GM19328 (cell line): ENCODE measurements at regions not wholly inside any gene's neighbourhood (a gene's known extent, or its start where the extent isn't known, plus 50 kb on each side); places are given as distances from the start of the nearest gene placed in this dataset.

ENCODE experiments used
- ATAC-seq: cut with Tn5 transposase; IDR thresholded peaks from one replicate; pipeline ENCODE4 v1.9.1; 2021; ENCODE audit warnings: mild to moderate bottlenecking, moderate library complexity; ENCODE audit not compliant: unreplicated experiment

DNA sequence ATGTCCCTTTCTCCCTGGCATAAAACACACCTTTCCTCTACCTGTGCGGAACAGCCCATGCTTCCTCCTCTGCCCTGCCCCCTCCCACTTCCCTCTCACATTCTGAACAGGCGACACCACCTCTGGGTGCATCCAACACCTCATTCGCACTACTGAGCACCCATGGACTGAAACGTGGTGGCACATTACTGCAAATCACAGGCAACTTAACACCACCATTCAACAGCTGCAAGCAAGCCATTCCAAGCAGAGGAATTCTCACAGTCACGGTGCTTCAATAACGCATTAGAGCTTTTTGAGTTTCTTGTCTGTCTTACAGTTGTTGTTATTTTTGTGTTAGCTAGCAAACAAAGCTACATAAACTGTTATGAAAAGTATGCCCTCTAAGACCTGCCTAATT lies 298.2 kb upstream of the TAS2R1 start:
- no peak for ATAC-seq

DNA sequence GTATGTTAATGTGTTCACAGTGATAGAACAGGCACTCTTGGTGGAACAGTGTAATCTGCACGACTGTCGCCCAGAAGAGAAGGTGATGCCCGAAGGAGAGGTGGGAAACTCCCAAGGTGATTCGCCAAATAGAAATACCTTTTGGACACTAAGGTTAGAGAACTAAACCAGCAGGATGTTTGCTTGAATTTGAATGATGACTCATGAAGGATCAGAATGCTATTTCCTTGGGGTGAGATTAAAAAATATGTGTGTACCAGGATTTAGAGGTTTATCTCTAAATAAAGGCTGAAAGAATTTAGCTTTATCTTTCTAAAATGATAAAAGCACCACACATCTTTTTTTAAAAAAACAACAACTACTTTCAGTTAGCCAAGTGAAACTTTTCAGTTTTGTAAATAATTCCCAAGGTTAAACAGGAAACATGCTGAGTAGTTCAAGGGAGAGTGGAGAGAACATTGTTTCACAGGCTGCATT lies 297.4 kb upstream of the TAS2R1 start:
- ATAC-seq = no peak

DNA sequence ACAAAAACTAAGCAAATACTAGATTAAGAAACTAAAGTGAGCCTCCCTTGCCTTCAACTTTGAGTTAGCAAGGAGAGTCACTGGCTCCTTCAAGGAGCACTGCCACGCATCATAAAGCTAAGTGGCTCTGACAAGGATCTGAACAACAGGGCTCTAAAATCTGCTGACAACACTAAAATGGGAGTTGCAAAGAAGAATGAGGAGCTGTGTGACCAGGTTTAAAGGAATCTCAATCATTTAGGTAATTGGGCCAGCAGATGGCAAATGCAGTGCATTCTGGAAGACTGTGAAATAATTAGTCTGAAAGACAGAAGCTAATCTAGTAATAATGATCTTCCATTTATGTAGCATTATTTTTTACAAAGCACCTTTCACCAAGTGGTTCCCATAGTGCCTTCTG lies 297.0 kb upstream of the TAS2R1 start:
- no peak for ATAC-seq

DNA sequence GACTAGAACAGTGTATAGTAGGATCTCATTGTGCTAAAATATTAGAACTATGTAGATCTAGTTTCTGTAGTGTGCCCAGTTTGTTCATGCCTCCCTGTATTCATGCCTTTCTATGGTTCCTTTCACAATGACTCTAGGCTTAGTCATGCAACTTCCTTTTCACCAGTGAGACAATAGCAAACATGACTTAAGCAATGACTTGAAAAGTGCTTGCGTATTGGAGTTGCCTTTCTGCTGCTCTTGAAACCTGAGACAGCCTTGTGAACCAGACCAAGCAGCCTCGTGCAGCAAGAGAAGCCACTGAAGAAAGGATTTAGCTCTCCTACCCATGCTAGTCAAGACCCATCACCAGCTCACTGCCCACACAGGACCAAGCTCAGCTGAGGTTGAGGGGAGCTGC lies 294.5 kb upstream of the TAS2R1 start:
- ATAC-seq = no peak

DNA sequence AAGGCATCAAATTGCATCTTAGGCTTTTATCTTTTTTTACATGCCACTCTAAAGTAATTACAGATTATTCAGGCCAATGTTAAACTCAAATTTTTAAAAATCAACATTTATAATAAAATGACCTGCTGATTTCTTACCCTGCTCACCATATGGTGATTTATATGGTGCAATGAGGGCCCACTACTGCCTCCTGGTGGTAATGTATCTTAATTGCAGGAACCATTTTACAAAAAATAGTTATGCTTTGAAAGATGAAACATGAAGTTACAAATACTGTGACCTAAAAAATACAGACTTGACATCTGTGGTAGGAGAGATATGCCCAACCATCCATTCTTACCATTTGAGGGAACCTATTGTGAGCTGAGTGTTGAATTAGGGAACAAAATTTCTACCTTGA lies 292.6 kb upstream of the TAS2R1 start:
- ATAC-seq = no peak

DNA sequence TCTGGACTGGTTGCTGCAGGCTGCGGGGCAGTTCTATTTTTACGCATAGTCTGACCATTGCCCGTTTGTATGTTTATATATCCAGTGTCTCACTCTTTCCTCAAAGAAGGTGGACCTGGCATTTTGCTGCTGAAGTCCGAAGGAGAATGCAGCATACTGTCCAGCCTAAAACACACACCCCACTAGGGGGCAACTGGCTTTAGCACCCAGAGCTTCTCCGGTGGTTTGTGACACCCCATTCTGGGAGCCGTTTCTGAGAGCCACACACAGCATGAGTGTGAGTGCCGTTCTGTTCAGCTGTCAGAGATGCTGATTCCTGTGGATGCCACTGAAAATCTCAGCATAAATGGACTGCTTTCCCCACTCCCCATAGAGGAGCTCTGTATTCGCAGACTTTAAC lies 290.5 kb upstream of the TAS2R1 start:
- ATAC-seq = no peak

DNA sequence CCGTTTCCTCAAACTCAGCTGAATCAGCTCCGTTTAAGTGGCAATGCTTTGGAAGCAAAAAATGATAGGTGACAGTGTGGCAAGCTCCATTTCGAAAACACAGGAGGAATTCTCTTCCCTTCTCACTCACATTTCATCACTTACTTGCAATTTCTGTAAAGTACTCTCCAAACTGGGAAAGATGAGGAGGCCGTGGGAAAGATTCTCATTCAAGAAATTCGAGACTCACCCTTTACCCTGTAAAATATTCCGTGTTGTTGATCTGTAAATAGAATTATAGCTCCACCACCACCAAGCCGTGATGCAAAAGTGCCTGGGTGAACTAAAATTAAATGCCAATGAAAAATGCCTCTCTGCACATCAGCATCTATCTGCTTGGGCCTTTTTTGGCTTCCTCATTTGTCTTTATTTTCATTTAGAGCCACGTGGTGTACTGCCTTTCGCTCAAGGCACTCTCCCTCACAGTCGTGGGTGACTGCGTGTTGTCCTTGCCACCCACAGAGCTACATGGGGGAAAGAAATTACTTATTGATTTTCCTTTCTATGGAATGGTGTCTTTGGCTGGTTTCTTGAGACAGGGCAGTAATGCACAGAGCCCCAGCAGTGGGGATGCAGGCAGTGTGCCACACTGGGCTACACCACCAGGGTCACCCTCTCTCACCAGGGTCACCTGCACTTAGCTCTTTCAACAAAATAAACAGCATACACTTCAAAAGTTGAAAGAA lies 289.3 kb upstream of the TAS2R1 start:
- no peak for ATAC-seq

DNA sequence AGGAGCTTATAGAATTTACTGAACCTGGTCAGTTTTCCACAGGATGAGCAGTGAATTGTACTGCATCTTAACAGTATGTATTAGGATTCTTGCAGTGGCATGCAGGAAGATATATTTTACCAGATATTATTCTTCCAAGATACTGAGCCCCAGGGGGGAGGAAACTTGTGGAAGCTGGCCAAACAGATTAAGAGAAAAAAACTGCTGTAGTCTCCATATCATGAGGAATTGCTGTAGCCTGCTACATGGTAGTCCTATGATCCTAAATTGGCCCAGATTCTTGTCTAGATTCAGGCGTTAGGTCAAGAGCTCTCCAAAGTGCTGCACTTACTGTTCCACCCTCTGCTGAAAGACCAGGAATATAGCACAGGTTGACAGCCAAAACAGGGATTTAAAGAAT lies 275.5 kb upstream of the TAS2R1 start:
- ATAC-seq = no peak

DNA sequence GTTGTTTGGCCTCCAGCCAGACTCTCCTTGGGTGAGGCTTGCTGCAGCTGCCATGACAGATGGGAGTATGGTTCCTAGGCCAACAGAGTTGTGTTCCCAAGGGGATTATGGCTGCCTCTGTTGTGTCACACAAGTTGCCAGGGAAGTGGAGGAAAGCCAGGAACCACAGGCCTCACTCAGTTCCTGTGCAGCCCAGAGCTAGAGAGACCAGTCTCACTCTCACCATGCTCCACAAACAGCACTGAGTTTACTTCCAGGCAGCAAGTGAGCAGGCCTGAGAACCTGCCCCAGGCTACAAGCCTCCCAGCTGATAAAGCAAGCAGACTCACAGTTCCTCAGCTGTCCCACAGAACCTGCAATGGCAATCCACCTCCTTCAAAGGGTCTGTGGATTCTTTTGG lies 273.6 kb upstream of the TAS2R1 start:
- ATAC-seq = no peak

DNA sequence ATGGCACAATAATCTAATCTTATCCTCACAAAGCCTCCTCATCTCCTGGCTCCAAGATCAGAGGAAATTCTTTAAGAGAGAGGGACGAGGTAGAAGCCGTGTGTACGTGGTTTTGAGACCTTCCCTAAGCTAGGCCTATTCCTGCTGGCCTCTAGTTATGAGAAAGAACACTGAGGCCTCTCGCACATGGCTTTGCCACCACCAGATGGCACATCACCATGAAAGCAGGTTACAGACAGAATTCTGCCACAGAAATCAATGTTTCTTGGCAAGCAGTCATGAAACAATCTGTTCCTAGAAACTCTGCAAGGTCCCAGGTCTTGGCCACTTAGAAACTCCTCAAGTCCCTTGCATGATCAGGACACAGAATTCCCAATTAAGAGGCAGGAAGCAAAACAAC lies 268.2 kb upstream of the TAS2R1 start:
- ATAC-seq = no peak

DNA sequence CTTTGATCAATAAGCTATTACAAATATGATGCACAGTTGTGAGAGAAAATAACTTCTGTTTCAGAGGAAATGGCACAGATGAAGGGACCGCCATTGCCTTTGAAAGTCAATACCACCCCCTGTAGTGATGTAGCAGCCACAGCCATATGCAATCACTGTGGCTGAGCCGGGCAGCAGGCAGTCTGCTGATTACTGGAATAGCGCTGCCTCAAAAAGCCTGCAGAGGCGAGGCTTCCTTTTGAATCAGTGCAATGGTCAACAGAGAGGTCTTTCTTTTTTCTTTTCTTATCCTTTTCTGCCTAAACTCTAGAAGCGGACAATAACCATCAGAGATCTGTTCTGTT lies 265.1 kb upstream of the TAS2R1 start:
- ATAC-seq = no peak

DNA sequence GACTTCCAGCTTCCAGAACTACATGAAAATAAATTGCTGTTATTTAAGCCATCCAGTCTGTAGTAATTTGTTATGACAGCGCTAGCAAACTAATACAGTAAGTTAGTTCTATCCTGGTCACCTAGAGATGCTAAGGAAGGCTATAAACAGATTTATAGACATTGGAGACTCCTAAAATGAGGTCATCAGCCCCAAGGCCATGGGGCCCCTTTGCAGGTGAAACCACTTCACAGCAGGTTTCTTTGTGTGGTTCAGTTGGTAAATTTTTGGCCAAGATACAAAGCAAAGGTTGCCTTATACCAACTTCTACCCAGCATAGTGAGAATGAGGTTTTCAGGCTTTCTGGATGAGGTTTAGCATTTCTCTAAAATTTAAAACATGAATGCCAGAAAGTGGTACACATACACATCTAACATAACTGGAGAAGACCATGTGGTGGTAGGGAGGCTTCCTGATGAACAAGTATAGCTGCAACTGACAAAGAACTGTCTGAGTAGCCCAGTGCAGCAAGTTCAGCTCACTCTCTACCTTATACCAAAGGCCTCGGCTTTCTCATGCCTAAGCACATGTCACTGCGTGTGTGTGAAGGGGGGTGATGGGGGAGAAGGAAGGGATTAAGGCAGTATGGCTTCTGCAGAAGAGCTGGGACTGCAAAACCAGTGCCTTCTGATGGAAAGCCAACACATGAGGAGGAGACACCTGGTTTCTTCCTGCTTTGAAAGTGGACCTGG lies 264.6 kb upstream of the TAS2R1 start:
- no peak for ATAC-seq

DNA sequence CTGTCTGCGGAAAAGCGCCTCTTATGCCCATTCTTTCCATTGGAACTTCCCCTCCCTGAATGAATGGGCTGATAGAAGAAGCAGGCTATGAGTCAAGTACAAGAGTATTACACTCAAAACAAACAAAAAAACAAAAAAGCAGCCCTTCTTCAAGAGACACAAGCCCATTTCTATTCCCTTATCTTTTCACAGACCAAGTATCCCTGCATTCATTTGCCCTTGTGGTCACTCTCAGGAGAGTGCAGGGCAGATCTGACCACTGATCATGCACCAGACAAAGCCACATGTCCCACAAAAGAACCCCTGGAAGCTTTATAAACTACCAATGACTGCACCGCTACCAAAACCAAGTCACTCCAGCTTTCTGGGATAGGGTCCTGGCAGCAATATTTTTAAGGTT lies 262.5 kb upstream of the TAS2R1 start:
- no peak for ATAC-seq

DNA sequence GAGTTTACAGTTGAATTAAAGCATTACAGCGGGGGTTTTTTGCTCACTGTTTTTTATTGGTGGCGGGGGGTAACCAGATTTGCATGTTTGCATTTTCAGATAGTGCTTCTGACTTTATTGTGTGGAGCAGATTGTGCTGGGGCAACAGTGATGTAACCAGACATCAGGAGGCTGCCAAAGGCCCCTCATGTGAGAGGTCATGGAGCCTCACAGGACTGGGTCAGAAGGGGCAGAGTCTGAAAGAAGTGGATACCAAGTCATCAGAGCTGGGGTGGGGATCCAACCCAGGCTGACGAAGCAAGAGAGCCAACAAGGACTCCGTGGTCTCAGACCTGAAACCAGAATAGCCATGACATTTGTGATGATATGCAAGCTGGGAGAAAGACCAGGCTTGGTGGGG lies 259.4 kb upstream of the TAS2R1 start:
- ATAC-seq = no peak

DNA sequence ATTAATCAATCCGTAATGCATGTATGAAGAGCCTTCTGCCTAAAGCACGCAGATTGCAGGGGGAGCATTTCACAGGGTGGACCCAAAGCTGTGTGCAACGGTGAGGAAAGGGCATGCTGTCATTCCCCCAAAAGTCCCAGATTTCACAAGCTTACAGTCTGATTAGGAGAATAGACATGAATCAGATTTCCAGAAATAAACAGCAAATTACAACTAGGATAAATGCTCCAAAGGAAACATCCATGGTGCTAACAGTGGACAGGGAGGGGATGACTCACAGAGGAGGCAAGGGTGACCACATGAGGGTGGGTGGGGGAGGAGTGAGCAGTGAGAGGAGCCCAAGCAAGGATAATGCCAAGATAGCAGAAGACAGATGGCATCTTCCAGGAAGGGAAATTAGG lies 258.4 kb upstream of the TAS2R1 start:
- no peak for ATAC-seq

DNA sequence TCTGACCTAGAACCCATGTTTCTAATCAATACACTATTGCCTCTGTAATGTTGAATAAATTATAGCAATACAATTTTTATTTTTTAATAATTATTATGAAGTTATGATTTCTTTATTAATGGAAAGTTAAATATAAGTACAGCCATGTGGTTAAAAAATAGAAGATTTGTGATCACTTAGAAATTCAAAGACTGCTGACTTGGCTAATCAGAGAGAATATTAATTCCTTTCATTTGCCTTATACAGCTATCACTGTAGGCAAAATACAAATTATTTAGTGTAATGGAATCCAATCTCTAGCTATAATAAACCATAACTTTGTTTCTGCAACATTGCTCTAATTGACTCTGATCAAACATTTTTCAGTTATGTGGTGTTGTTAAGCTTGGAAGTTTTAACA lies 255.0 kb upstream of the TAS2R1 start:
- no peak for ATAC-seq

DNA sequence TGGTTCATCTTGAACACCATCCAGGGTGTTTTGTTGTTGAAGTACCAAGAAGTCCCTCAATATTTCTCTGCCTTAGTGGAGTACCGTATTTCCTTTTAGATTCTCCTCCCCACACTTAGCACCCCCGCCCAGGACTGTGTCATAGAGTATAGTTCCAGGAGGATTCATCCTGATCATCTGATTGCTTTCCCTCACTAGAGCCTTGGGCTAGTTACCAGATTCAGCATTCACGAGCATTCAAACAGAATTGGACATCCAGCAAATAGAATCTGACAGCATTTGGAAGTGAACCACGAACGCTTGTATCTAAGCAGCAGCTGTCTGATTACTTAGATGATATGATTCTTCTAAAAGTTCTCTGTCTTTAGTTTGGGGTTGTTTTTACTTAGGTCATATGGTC lies 248.1 kb upstream of the TAS2R1 start:
- no peak for ATAC-seq

DNA sequence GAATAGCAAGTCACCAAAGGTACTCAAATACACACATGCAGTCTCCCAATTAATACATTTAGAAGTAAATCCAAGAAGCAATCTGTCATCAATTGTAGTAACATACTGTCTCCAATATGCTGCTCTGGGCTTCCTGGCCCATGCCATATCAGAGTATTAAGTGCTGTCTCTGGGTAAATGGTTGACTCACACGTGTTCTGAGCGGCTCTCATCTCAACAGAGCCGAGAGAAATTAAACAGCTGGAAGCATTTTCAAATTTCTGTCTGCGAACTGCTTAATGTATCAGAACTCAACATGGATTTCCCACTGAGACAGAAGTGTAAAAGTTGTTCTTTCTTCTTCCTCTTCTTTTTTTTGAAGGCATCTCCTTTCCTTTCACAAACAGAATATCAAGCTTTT lies 247.3 kb upstream of the TAS2R1 start:
- no peak for ATAC-seq

DNA sequence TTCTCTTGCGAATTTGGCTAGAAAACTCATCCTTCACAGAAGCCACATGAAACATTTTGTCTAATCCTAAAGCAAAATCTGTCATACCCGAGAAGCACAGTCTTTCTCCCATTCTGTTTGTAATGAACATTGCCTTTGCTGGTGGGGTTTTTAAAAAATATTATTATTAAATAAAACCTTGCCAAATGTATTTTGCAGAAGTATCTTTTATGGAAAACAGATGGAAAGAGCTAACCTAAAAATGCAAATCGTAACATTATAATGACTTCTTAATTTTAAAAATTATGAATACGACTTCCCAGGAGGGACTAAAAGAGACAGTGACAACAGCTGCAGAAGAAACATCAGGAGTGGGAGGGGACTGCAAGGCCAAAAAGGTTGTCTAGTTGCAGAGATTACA lies 246.3 kb upstream of the TAS2R1 start:
- no peak for ATAC-seq

DNA sequence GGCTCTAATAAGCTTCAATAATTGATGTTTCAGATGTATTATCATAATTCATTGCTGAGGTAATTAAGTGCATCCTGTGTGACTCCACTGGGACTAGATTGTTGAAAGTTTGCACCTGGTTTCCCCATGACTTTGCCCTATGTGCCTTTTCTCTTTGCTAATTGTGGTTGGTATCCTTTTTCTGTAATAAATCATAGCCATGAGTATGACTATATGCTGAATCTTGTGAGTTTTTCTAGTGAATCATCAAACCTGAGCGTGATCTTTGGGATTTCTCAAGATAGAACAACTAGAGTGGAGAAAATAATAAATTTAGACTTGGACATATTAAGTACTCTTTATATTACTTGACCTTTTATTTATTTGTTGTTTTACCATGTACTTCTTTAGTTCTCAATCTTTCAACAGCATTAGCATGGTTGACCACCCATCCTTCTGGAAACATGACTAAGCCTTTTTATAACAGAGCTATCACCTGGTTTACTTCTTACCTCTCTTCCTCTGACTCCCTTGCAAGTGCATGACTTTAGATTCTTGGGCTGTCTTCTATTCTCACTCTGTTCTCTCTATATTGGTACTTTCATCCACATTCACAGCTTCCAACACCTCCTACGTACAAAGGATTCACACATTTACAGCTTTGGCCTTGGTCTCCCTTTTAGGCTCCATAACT lies 239.6 kb upstream of the TAS2R1 start:
- ATAC-seq = no peak

DNA sequence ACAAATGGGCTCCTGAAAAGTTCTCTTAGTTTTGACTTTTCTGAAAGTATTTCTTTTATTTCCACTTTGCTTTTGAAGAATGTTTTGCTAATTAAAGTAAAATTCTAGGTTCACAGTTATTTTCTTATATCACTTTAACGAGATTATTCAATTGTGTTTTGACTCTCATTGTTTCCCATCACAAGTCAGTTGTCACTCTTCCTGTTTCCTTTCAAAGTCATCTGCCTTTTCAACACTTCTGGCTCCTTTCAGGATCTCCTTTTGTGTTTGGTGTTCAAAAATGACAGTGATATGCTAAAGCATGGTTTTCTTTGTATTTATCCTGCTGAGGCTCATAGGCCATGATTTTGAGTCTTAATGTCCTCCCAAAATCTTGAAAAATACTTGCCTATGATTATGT lies 235.4 kb upstream of the TAS2R1 start:
- no peak for ATAC-seq

DNA sequence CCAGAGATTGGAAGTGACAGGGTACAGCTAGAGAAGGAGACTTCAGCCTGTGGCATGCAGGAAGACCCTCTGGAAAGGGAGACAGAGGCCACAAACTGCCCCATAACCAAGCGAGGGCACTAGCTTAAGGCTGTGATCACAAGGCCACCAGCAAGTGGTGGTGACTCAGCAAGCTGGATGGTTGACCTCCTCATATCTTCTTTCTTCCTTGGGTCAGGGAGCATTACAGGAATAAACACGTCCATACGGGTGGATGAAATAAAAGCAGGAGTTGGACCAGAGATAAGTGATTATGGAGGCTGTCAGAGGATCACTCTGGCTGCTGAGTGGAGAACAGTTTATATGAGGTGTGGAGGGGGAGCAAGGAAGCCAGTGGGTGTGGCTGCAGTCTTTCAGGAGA lies 234.6 kb upstream of the TAS2R1 start:
- ATAC-seq = no peak
